ENCODE measurements at regions not wholly inside any gene's neighbourhood (a gene's known extent, or its start where the extent isn't known, plus 50 kb on each side); places are given as distances from the start of the nearest gene placed in this dataset.

- intact Hi-C loops (cut with micrococcal nuclease): no loop called here
- H3K36me3 ChIP-seq (ENCODE audit: control insufficient read depth in 2 of 2, extremely low read depth in 1 of 2, insufficient read depth in 2 of 2, low read length in 2 of 2): no peaks in the 10 kb centered on the region
- dilution Hi-C loops (cut with MboI; ENCODE audit: extremely low pct_ligation_motif_present, low sequenced_read_pairs): no loop called here
- no peaks in the 10 kb centered on the region for H3K79me2 ChIP-seq (ENCODE audit: control insufficient read depth, insufficient read depth, low read length)
- no peaks in the 10 kb centered on the region for H4K20me1 ChIP-seq (replicated peaks; ENCODE audit: control insufficient read depth, extremely low read depth, insufficient read depth, low read length)
- H3K9ac ChIP-seq (replicated peaks; ENCODE audit: extremely low read depth, insufficient read depth, low read length): no peak overlapping the region
- BruUV-seq (replicated peaks): no TSS peak
- POLR2A ChIA-PET: no interaction called here
- peaks cover 11% of the 10 kb centered on the region for H3K4me1 ChIP-seq (ENCODE audit: control insufficient read depth, extremely low read depth, insufficient read depth, low read length)
- H2AFZ ChIP-seq (ENCODE audit: low read depth, low read length): no peak overlapping the region
- DNase-seq (ENCODE audit: low read depth, low spot score) (no peak), FAIRE-seq (no peak)
- H3K4me2 ChIP-seq (ENCODE audit: insufficient read depth, low read length): no peak overlapping the region
- CTCF ChIA-PET: interaction anchor here (1.0 kb wide), 1 partner anchor 68 kb away, joined by 3 read pairs; no protein-coding TSS in a partner anchor
- no peak overlapping the region for H3K4me3 ChIP-seq (replicated peaks in 1 of 3; ENCODE audit: insufficient read depth in 1 of 3, low read depth in 1 of 3, low read length in 3 of 3)
- H3K27me3 ChIP-seq (ENCODE audit: control insufficient read depth in 2 of 2, insufficient read depth in 2 of 2, low read length in 2 of 2): peaks cover 0 to 2% of the 10 kb centered on the region in 2 experiments
- TF ChIP-seq POLR2AphosphoS5 (IDR thresholded peaks at IDR 0.05; ENCODE audit: insufficient read depth, low read depth, low read length) (no peak), EZH2 (IDR thresholded peaks at IDR 0.05; ENCODE audit: borderline replicate concordance, low read depth, low read length, severe bottlenecking) (no peak), FOS (IDR thresholded peaks at IDR 0.05; ENCODE audit: borderline replicate concordance, insufficient read depth, low read length) (no peak), GATA2 (IDR thresholded peaks at IDR 0.05; ENCODE audit: insufficient read depth, insufficient read length, low read depth, low read length) (no peak), MYC (IDR thresholded peaks at IDR 0.05; ENCODE audit: low read depth, low read length) (no peak), POLR2A (IDR thresholded peaks at IDR 0.05; ENCODE audit: low read depth, low read length) (no peak), JUN (IDR thresholded peaks at IDR 0.05; ENCODE audit: borderline replicate concordance, insufficient read depth, insufficient read length, low read depth) (no peak)
- TF ChIP-seq, protein P1, sequence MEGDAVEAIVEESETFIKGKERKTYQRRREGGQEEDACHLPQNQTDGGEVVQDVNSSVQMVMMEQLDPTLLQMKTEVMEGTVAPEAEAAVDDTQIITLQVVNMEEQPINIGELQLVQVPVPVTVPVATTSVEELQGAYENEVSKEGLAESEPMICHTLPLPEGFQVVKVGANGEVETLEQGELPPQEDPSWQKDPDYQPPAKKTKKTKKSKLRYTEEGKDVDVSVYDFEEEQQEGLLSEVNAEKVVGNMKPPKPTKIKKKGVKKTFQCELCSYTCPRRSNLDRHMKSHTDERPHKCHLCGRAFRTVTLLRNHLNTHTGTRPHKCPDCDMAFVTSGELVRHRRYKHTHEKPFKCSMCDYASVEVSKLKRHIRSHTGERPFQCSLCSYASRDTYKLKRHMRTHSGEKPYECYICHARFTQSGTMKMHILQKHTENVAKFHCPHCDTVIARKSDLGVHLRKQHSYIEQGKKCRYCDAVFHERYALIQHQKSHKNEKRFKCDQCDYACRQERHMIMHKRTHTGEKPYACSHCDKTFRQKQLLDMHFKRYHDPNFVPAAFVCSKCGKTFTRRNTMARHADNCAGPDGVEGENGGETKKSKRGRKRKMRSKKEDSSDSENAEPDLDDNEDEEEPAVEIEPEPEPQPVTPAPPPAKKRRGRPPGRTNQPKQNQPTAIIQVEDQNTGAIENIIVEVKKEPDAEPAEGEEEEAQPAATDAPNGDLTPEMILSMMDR (IDR thresholded peaks at IDR 0.05; ENCODE audit: extremely low read depth in 1 of 2, insufficient read depth in 1 of 2, low read depth in 1 of 2, low read length in 2 of 2): no peak
- TF ChIP-seq, protein P2, sequence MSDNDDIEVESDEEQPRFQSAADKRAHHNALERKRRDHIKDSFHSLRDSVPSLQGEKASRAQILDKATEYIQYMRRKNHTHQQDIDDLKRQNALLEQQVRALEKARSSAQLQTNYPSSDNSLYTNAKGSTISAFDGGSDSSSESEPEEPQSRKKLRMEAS (IDR thresholded peaks at IDR 0.05; ENCODE audit: insufficient read depth, insufficient read length): no peak
- no peaks in the 10 kb centered on the region for H3K9me1 ChIP-seq (replicated peaks; ENCODE audit: control insufficient read depth, extremely low read depth, insufficient read depth, low read length)
- H3K27ac ChIP-seq (ENCODE audit: insufficient read depth, low read depth, low read length): no peak overlapping the region
- H3K9me3 ChIP-seq (replicated peaks; ENCODE audit: control insufficient read depth, insufficient read depth, low read length): no peaks in the 10 kb centered on the region
Observed at GRCh38 chr1:87212431-87213134, 116.1 kb upstream of the LMO4 start.
